Lower leg skin (tissue), 4 donors: ENCODE measurements at regions not wholly inside any gene's neighbourhood (a gene's known extent, or its start where the extent isn't known, plus 50 kb on each side); places are given as distances from the start of the nearest gene placed in this dataset.

Experiments used
- DNase-seq, 2 donors: peaks; one replicate each; pipeline ENCODE4 v3.0.0-alpha.2; 2019; ENCODE audit warnings: low spot score in 2 of 2
- H3K4me3 ChIP-seq: fragments of 200-600 bp; sonication (generic); 2 replicates; pipeline ENCODE4 v1.5.1; 2017; ENCODE audit warnings: mild to moderate bottlenecking, low read depth; ENCODE audit not compliant: poor library complexity, severe bottlenecking
- CTCF ChIP-seq, 3 donors: fragments of 450-650 bp; IDR thresholded peaks; one replicate each; pipeline ENCODE4 v1.5.1; 2016; ENCODE audit warnings: antibody characterized with exemption in 3 of 3, mild to moderate bottlenecking in 3 of 3, moderate library complexity in 2 of 3
- POLR2A ChIP-seq, 2 donors: fragments of 450-650 bp; IDR thresholded peaks; one replicate each; pipeline ENCODE4 v1.6.1; 2016 to 2017; ENCODE audit warnings: antibody characterized with exemption in 2 of 2, mild to moderate bottlenecking in 1 of 2, moderate library complexity in 1 of 2
- WGBS, 2 donors: methylation state at CpG; one replicate each; pipeline ENCODE4 v1.1.5; 2018; 5-methylcytosine and 5-hydroxymethylcytosine counted together
- intact Hi-C: fragments of 100-400 bp; cut with DNase I; formaldehyde crosslinking; loops from one replicate; pipeline ENCODE4 v1.15.0; 2023; ENCODE audit warnings: low total_unique reads

GRCh38 chr13:108156749-108157148 lies 58.6 kb downstream of the LIG4 start:
- H3K4me3 ChIP-seq: no peak overlapping the region
- intact Hi-C loops: no loop called here
- 82 to 90% methylated on average over 5 of the region's 5 CpGs for WGBS, 2 donors

GRCh38 chr13:108155185-108156106 lies 59.9 kb downstream of the LIG4 start:
- TF ChIP-seq CTCF (IDR thresholded peaks at IDR 0.05) (no peak), POLR2A (IDR thresholded peaks at IDR 0.05) (no peak)
- no peak for DNase-seq
- intact Hi-C loops: no loop called here
- no peak overlapping the region for H3K4me3 ChIP-seq
- 40 to 43% methylated on average over 16 of the region's 16 CpGs for WGBS, 2 donors

More at GRCh38 chr13:108156749-108157148, 58.6 kb downstream of the LIG4 start:
- TF ChIP-seq POLR2A (IDR thresholded peaks at IDR 0.05): no peak
- no peak for TF ChIP-seq CTCF (IDR thresholded peaks at IDR 0.05)
- DNase-seq: no peak

GRCh38 chr13:108154421-108154858 lies 60.9 kb downstream of the LIG4 start:
- TF ChIP-seq POLR2A (IDR thresholded peaks at IDR 0.05) (no peak), CTCF (IDR thresholded peaks at IDR 0.05) (no peak)
- WGBS, 2 donors: 68 to 86% methylated on average over 1 of the region's 1 CpG
- no peak for DNase-seq
- intact Hi-C loops: no loop called here
- H3K4me3 ChIP-seq: no peak overlapping the region

- H3K4me3 ChIP-seq: no peak overlapping the region
- intact Hi-C loops: no loop called here
- WGBS, 2 donors: 69 to 75% methylated on average over 2 of the region's 2 CpGs
- TF ChIP-seq POLR2A (IDR thresholded peaks at IDR 0.05) (no peak), CTCF (IDR thresholded peaks at IDR 0.05) (no peak)
- DNase-seq: no peak
Measured at GRCh38 chr13:108146642-108147041, 68.7 kb downstream of the LIG4 start.

- intact Hi-C loops: no loop called here
- 58% methylated on average over 4 of the region's 4 CpGs for WGBS, 2 donors
- no peak overlapping the region for H3K4me3 ChIP-seq
- TF ChIP-seq POLR2A (IDR thresholded peaks at IDR 0.05) (no peak), CTCF (IDR thresholded peaks at IDR 0.05) (no peak)
- no peak for DNase-seq
Measured at GRCh38 chr13:108142702-108143436, 72.5 kb downstream of the LIG4 start.
